Glutamatergic neuron (in vitro differentiated cells): ENCODE measurements at regions not wholly inside any gene's neighbourhood (a gene's known extent, or its start where the extent isn't known, plus 50 kb on each side); places are given as distances from the start of the nearest gene placed in this dataset.

ENCODE experiments used
- DNase-seq: peaks from one replicate; pipeline ENCODE4 v3.0.0; 2022
- H3K27ac Mint-ChIP-seq: one replicate; pipeline ENCODE4 v1.8.0; 2020; ENCODE audit warnings: mild to moderate bottlenecking, mixed read lengths, inconsistent platforms; ENCODE audit not compliant: unreplicated experiment
- H3K27me3 Mint-ChIP-seq: one replicate; pipeline ENCODE4 v1.8.0; 2020; ENCODE audit warnings: mild to moderate bottlenecking, moderate library complexity, mixed read lengths, inconsistent platforms; ENCODE audit not compliant: unreplicated experiment
- H3K36me3 Mint-ChIP-seq: one replicate; pipeline ENCODE4 v1.8.0; 2020; ENCODE audit warnings: mild to moderate bottlenecking, mixed read lengths, inconsistent platforms; ENCODE audit not compliant: unreplicated experiment
- H3K4me1 Mint-ChIP-seq: one replicate; pipeline ENCODE4 v1.8.0; 2020; ENCODE audit warnings: mild to moderate bottlenecking, low read depth, mixed read lengths, inconsistent platforms; ENCODE audit not compliant: unreplicated experiment
- H3K4me3 Mint-ChIP-seq: one replicate; pipeline ENCODE4 v1.8.0; 2020; ENCODE audit warnings: mild to moderate bottlenecking, mixed read lengths, inconsistent platforms; ENCODE audit not compliant: unreplicated experiment
- H3K9me3 Mint-ChIP-seq: one replicate; pipeline ENCODE4 v1.8.0; 2020; ENCODE audit warnings: mild to moderate bottlenecking, moderate library complexity, mixed read lengths, inconsistent platforms; ENCODE audit not compliant: unreplicated experiment
- TF ChIP-seq, protein P1 (sequence below): fragments of 200-600 bp; sonication (generic); IDR thresholded peaks from one replicate; pipeline ENCODE4 v1.5.0; 2021; ENCODE audit not compliant: partially characterized antibody, unreplicated experiment

- no peaks in the 10 kb centered on the region for H3K36me3 Mint-ChIP-seq
- H3K4me3 Mint-ChIP-seq, result no peak overlapping the region
- H3K27me3 Mint-ChIP-seq, result no peaks in the 10 kb centered on the region
- H3K9me3 Mint-ChIP-seq, result no peaks in the 10 kb centered on the region
- H3K27ac Mint-ChIP-seq, result no peak overlapping the region
- peaks cover 15% of the 10 kb centered on the region for H3K4me1 Mint-ChIP-seq
- DNase-seq, result no peak
- TF ChIP-seq, protein P1, sequence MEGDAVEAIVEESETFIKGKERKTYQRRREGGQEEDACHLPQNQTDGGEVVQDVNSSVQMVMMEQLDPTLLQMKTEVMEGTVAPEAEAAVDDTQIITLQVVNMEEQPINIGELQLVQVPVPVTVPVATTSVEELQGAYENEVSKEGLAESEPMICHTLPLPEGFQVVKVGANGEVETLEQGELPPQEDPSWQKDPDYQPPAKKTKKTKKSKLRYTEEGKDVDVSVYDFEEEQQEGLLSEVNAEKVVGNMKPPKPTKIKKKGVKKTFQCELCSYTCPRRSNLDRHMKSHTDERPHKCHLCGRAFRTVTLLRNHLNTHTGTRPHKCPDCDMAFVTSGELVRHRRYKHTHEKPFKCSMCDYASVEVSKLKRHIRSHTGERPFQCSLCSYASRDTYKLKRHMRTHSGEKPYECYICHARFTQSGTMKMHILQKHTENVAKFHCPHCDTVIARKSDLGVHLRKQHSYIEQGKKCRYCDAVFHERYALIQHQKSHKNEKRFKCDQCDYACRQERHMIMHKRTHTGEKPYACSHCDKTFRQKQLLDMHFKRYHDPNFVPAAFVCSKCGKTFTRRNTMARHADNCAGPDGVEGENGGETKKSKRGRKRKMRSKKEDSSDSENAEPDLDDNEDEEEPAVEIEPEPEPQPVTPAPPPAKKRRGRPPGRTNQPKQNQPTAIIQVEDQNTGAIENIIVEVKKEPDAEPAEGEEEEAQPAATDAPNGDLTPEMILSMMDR, result no peak
Observed at GRCh38 chr1:80892539-80892938, 908.2 kb upstream of the ADGRL2 start.

GRCh38 chr1:80891871-80892270 lies 908.9 kb upstream of the ADGRL2 start:
- Mint-ChIP-seq H3K4me3 (no peak overlapping the region), H3K27ac (no peak overlapping the region), H3K4me1 (peaks cover 15% of the 10 kb centered on the region)

GRCh38 chr1:80882553-80882952 lies 918.2 kb upstream of the ADGRL2 start:
- TF ChIP-seq, protein P1, result no peak
- Mint-ChIP-seq H3K36me3 (no peaks in the 10 kb centered on the region), H3K27me3 (no peaks in the 10 kb centered on the region), H3K27ac (no peak overlapping the region), H3K4me3 (no peak overlapping the region), H3K4me1 (no peaks in the 10 kb centered on the region), H3K9me3 (no peaks in the 10 kb centered on the region)
- no peak for DNase-seq

More at GRCh38 chr1:80891871-80892270, 908.9 kb upstream of the ADGRL2 start:
- H3K9me3 Mint-ChIP-seq, result no peaks in the 10 kb centered on the region
- H3K36me3 Mint-ChIP-seq, result no peaks in the 10 kb centered on the region
- DNase-seq, result no peak
- TF ChIP-seq, protein P1, result no peak
- no peaks in the 10 kb centered on the region for H3K27me3 Mint-ChIP-seq

- H3K4me1 Mint-ChIP-seq, result no peaks in the 10 kb centered on the region
- TF ChIP-seq, protein P1, result no peak
Observed at GRCh38 chr1:80878343-80878742, 922.4 kb upstream of the ADGRL2 start.

DNA sequence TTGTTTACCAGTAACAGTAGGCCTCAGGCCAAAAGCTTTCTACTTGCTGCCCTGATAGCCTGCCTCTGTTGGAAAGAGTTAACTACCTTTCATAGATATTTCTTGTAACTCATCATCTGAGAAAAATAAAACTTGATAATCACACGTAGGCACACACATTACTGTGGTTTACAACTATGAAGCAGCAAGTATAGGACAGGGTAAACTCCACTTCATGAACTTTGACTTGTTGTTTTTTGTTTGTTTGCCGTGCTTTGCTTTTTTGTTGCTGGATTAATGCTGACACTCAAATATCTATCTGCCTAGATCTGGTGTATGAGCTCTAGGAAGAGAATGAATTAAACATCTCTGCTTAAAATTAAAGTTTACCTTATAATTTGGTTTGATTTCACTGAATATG lies 924.7 kb upstream of the ADGRL2 start:
- DNase-seq, result no peak
- no peaks in the 10 kb centered on the region for H3K9me3 Mint-ChIP-seq
- H3K4me1 Mint-ChIP-seq, result no peaks in the 10 kb centered on the region
- H3K27ac Mint-ChIP-seq, result no peak overlapping the region
- TF ChIP-seq, protein P1, result no peak
- no peaks in the 10 kb centered on the region for H3K27me3 Mint-ChIP-seq
- no peak overlapping the region for H3K4me3 Mint-ChIP-seq
- no peaks in the 10 kb centered on the region for H3K36me3 Mint-ChIP-seq

More at GRCh38 chr1:80878343-80878742, 922.4 kb upstream of the ADGRL2 start:
- no peak overlapping the region for H3K27ac Mint-ChIP-seq
- no peaks in the 10 kb centered on the region for H3K9me3 Mint-ChIP-seq
- no peak overlapping the region for H3K4me3 Mint-ChIP-seq
- DNase-seq, result no peak
- no peaks in the 10 kb centered on the region for H3K27me3 Mint-ChIP-seq
- H3K36me3 Mint-ChIP-seq, result no peaks in the 10 kb centered on the region
